Choroid plexus epithelial cell (primary cell): ENCODE measurements at regions not wholly inside any gene's neighbourhood (a gene's known extent, or its start where the extent isn't known, plus 50 kb on each side); places are given as distances from the start of the nearest gene placed in this dataset.

Experiments
- DNase-seq: peaks from one replicate; pipeline ENCODE4 v3.0.0-alpha.2; 2010; ENCODE audit warnings: low read depth
- H3K4me3 ChIP-seq: 2 replicates; pipeline ENCODE4 v1.5.1; 2011; ENCODE audit warnings: low read depth, mild to moderate bottlenecking, control low read depth, low read length, moderate library complexity
- CTCF ChIP-seq: conservative IDR thresholded peaks from 2 replicates; pipeline ENCODE4 v1.5.1; 2011; ENCODE audit warnings: low read depth, mild to moderate bottlenecking, control low read depth, inconsistent platforms, low read length, moderate library complexity

GRCh38 chr4:96531836-96532235 lies 691.9 kb downstream of the PDHA2 start:
- DNase-seq, result no peak

GRCh38 chr4:96543346-96543745 lies 703.5 kb downstream of the PDHA2 start:
- TF ChIP-seq CTCF, result no peak
- no peak overlapping the region for H3K4me3 ChIP-seq
- no peak for DNase-seq

More at GRCh38 chr4:96531836-96532235, 691.9 kb downstream of the PDHA2 start:
- no peak overlapping the region for H3K4me3 ChIP-seq
- TF ChIP-seq CTCF, result no peak

- peak; percentile 67 for DNase-seq
- TF ChIP-seq CTCF, result no peak
- H3K4me3 ChIP-seq, result no peak overlapping the region
Observed at GRCh38 chr4:96558466-96558865, 718.6 kb downstream of the PDHA2 start.

GRCh38 chr4:96566755-96567154 lies 726.9 kb downstream of the PDHA2 start:
- no peak for TF ChIP-seq CTCF
- H3K4me3 ChIP-seq, result no peak overlapping the region
- DNase-seq, result no peak

GRCh38 chr4:96585304-96585703 lies 745.4 kb downstream of the PDHA2 start:
- no peak for TF ChIP-seq CTCF
- H3K4me3 ChIP-seq, result no peak overlapping the region
- no peak for DNase-seq

- peak; percentile 23 for DNase-seq
- H3K4me3 ChIP-seq, result no peak overlapping the region
- TF ChIP-seq CTCF, result no peak
Observed at GRCh38 chr4:96593422-96593821, 753.5 kb downstream of the PDHA2 start.

- no peak for TF ChIP-seq CTCF
- H3K4me3 ChIP-seq, result no peak overlapping the region
- no peak for DNase-seq
Observed at GRCh38 chr4:96598465-96598864, 758.6 kb downstream of the PDHA2 start.
